ENCODE measurements at regions not wholly inside any gene's neighbourhood (a gene's known extent, or its start where the extent isn't known, plus 50 kb on each side); places are given as distances from the start of the nearest gene placed in this dataset.

- no peak for FAIRE-seq
- DNase-seq (ENCODE audit: insufficient read length, low spot score): no peak
- no peak for TF ChIP-seq POLR2A (IDR thresholded peaks at IDR 0.05; ENCODE audit: low read depth, low read length)
Observed at GRCh38 chr2:120574620-120575019, 161.0 kb upstream of the GLI2 start.

DNA sequence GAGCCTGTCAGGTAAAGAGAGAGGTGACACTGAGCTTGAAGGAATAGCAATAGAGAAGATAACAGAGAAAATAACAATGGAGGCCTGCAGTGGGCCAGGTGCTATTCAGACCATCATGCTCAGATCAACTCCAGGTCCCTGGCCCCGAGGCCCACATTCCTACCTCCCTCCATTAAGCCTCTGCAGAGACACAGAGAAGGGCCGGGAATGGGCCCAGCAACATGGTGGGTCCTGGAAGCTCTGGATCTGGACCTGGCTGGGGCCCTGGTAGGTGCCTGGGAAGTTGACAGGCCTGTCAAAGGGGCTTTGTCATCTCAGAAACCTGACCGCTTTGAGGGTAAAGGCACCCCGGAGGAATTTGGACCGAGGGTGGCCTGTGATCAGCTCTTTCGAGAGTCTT is 159.7 kb upstream of the GLI2 start:
- no peak for DNase-seq (ENCODE audit: insufficient read length, low spot score)
- no peak for TF ChIP-seq POLR2A (IDR thresholded peaks at IDR 0.05; ENCODE audit: low read depth, low read length)
- FAIRE-seq: no peak

DNA sequence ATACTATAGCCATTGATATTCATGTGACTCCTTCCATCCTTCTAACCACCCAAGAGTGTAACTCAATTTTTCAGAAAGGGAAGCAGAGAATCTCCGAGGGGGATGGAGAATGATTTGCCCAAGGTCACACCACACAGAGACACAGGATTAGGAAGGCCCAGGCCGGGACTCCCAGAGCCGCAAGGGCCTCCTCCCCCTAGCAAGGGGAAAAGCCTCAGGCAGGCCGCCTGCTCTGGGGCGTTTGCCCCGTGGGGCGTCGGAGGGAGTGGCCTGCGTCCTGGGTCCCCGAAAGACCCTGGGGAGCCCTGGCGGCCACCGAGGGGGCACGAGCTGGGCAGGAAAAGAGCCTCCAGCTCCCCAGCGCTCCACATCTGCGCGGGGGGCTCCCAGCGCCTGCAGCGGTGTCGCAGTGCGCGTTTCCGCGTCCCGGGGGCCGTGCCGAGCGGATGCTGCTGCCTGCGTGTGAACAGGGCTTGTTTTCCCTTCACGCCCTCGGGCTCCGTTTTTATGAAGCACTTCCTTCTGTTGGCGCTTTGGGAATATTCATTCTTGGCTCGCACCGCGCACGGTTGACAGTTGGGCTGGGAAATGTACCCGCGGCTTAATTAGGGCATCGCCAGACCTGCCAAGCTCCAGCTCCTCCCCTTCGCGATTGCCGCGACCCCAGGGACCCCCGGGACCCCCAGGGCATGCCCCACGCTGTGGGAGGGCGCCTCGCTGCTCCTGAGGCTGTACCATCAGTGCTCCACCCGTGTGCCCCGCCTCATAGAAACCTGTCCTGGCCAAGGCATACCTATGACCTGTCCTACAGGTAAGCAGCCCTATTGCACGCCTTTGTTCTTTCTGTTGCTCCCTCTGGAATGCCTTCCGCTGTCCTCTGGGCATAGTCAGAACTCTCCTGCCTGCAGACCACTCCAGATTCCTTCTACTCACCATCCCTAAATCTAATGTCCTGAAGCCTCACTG is 158.9 kb upstream of the GLI2 start:
- DNase-seq (ENCODE audit: insufficient read length, low spot score) (no peak), FAIRE-seq (no peak)
- no peak for TF ChIP-seq POLR2A (IDR thresholded peaks at IDR 0.05; ENCODE audit: low read depth, low read length)

DNA sequence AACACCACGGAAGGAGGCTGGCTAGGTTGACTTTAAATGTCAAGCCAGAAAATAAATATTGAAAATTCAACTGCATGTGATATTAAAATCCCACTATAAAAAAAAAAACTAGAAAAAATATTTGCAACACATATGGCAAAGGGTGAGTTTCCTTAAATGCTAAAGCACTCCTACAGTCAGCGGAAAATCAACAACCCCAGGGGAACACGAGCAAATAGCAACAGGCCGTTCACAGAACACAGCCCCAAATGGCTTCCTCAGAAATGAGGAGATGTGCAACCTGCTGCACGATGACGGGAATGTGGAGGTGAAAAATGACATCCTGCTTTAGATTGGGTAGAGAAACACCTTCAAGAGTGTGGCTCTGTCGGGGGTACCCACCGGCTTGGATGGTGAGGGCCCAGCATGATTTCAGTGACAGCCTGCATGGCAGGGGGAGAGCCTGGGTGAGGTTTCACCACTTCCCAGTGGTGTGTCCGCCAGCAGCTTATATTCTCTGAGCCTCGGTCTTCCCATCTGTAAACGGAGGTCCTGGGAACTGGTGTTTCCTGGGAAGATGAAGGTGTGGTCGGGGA is 157.9 kb upstream of the GLI2 start:
- DNase-seq (ENCODE audit: insufficient read length, low spot score) (no peak), FAIRE-seq (no peak)
- no peak for TF ChIP-seq POLR2A (IDR thresholded peaks at IDR 0.05; ENCODE audit: low read depth, low read length)

- DNase-seq (ENCODE audit: insufficient read length, low spot score) (no peak), FAIRE-seq (no peak)
- no peak for TF ChIP-seq POLR2A (IDR thresholded peaks at IDR 0.05; ENCODE audit: low read depth, low read length)
Observed at GRCh38 chr2:120578576-120579352, 156.9 kb upstream of the GLI2 start.

DNA sequence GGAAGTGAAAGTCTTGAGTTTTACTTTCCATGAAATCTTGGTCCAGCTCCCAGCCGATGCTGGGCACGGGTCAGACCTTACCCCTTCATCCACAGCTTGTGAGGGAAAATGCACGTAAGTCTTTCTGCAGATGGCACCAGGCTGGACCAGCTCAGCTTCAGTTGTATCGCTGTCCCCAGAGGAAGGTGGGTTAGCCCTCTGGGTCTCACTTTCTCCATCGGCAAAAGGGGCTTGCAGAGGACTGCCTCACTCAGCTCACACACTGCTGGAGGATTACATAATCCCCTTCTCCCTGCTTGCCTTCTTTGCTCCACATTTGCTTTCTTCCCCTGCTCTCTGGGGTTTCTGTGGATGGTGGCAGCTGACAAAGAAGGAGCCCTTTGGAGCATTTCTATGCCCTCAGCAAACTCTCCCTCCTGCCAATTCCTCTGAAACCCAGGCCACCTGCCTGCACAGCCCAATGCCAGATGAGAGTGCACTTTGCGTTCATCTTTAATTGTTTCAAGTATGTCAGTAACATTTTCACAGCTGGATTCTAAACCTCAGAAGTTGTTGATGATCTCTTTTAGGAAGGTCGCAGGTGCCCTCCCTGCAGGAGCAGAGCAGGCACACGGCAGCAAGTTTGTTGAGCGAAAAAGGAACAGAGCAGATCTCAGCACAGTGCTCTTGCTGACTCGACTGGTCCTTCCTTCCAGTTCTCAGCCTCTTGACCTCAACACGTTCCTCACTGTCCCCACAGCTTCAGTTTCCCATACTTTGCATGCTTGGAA is 155.6 kb upstream of the GLI2 start:
- TF ChIP-seq POLR2A (IDR thresholded peaks at IDR 0.05; ENCODE audit: low read depth, low read length): no peak
- FAIRE-seq (no peak), DNase-seq (ENCODE audit: insufficient read length, low spot score) (no peak)

- no peak for DNase-seq (ENCODE audit: insufficient read length, low spot score)
- no peak for FAIRE-seq
- no peak for TF ChIP-seq POLR2A (IDR thresholded peaks at IDR 0.05; ENCODE audit: low read depth, low read length)
Observed at GRCh38 chr2:120580709-120581108, 155.0 kb upstream of the GLI2 start.

DNA sequence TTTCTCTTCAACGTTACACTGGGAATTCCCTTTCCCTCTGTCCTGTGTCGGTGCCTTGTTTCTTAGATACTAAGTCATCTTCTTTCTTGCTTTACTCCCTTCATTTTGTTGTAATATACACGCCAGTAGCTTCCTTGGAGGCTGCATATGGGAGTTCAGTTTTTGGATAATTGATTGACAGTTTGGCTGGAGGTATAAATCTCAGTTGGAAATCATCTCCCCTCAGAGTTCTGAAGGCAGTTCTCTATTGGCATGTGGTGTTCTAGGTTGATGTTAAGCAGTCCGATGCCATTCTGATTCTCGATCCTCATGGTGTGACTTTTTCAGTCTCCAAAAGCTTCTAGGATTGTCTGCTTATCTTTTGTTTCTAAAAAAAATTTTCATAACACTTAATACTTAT is 152.5 kb upstream of the GLI2 start:
- no peak for DNase-seq (ENCODE audit: insufficient read length, low spot score)
- no peak for FAIRE-seq
- no peak for TF ChIP-seq POLR2A (IDR thresholded peaks at IDR 0.05; ENCODE audit: low read depth, low read length)

- DNase-seq (ENCODE audit: insufficient read length, low spot score) (no peak), FAIRE-seq (no peak)
- no peak for TF ChIP-seq POLR2A (IDR thresholded peaks at IDR 0.05; ENCODE audit: low read depth, low read length)
Observed at GRCh38 chr2:120583851-120584570, 151.7 kb upstream of the GLI2 start.

DNA sequence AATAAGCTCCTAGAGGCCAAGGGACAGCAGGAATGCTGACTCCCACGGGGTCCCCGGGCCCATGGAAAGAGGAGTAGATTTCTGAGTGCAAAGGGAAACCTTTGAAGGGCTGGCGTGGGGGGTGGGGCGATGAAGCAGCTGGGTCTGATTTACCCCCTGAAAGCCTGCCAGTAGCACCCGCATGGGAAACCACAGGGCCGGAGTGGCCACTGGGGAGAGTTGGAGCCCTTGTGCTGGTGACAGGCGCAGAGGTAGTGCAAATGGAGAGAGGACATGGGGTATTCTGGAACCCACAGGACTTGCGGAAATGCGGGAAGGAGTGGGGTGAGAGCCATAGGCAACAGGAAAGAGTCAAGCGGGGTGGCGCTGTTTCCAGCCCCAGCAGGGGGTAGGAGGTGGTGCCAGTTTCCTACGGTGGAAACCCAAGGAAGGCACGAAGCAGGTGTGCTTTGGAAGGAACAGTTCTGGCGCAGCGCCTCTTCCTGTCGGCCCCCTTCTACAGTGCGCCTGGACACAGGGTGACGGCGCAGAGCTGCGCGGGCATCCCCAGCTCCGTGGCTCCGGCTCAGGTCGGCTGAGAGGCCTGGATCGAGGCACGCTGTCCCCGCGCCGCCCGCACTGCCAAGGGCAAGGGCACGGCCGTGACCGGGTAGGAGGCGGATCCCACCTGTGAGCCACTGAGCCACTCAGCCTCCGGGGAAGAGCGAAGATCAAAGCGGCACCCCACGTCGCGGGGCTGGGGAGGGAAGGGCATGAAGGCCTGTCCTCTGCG is 149.0 kb upstream of the GLI2 start:
- FAIRE-seq (no peak), DNase-seq (ENCODE audit: insufficient read length, low spot score) (no peak)
- no peak for TF ChIP-seq POLR2A (IDR thresholded peaks at IDR 0.05; ENCODE audit: low read depth, low read length)

DNA sequence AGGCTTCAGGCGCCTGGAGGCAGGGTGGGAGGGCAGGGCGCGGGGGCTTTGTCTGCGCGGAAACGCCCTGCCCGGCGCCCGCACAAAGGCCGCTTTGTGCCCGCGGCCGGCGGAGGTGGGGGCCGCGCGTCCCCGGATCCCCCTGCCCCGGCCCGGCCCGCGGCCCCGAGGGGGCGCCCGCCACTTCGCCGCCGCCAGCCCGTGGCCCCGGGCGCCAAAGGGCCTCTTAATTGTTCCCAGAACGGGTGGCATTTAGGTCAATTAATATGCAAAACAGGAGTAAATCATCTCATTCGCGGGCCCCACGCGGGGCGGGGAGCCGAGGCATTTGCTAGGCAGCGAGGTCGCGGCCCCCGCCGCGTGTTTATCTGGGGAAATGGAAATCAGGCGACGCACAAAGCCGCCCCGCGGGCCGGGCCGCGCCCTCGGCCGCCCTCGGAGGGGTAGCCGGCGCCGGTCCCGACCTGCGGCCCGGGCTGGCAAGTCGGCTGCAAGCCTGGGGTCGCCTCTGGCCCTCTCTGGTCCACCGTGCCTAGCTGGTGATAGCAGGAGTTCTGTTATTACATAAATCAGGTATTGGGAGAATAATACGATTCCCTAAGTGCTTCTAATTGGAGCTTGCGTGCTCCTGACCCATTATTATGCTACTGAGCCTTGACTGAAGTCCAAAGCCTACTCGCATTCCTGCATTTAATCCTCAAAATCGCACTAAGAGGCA is 148.2 kb upstream of the GLI2 start:
- no peak for FAIRE-seq
- DNase-seq (ENCODE audit: insufficient read length, low spot score): no peak

GRCh38 chr2:120587997-120588336 is 147.7 kb upstream of the GLI2 start:
- TF ChIP-seq POLR2A (IDR thresholded peaks at IDR 0.05; ENCODE audit: low read depth, low read length): no peak
- DNase-seq (ENCODE audit: insufficient read length, low spot score) (no peak), FAIRE-seq (no peak)

More for the DNA sequence above, 148.2 kb upstream of the GLI2 start:
- no peak for TF ChIP-seq POLR2A (IDR thresholded peaks at IDR 0.05; ENCODE audit: low read depth, low read length)

Measured in H54 (cell line).